IMR-90 (cell line): ENCODE measurements at regions not wholly inside any gene's neighbourhood (a gene's known extent, or its start where the extent isn't known, plus 50 kb on each side); places are given as distances from the start of the nearest gene placed in this dataset.

Source experiments
- ATAC-seq: fragments of 200-7000 bp; cut with Tn5 transposase; 2 replicates; pipeline ENCODE4 v1.9.1; 2020; ENCODE audit warnings: low read depth, mild to moderate bottlenecking, moderate library complexity
- BruUV-seq: library from RNA; stranded (reverse); fragments of 400-500 nt; replicated peaks from 2 replicates; lab custom pipeline; 2021; lab: Mats Ljungman, UMichigan
- CTCF ChIA-PET: fragments of 300-600 bp; formaldehyde crosslinking; extraction: SDS; loops from one replicate; lab custom pipeline; 2021; ENCODE audit warnings: antibody characterized with exemption; lab: Yijun Ruan, JAX
- POLR2A ChIA-PET: fragments of 300-600 bp; sonication (Branson Sonifier 250); formaldehyde crosslinking; loops from one replicate; lab custom pipeline; 2022; ENCODE audit warnings: antibody characterized with exemption; ENCODE audit not compliant: unreplicated experiment; lab: Charles Lee
- DNase-seq: peaks from one replicate; pipeline ENCODE4 v3.0.0; 2013
- H2AFZ ChIP-seq: replicated peaks from 2 replicates; pipeline ENCODE3; 2013; ENCODE audit warnings: low read length, mild to moderate bottlenecking; ENCODE audit not compliant: poor library complexity
- H2AK5ac ChIP-seq: 2 replicates; pipeline ENCODE4 v1.6.1; 2013; ENCODE audit warnings: low read depth, low read length, inconsistent platforms
- H2AK9ac ChIP-seq: replicated peaks from 2 replicates; pipeline ENCODE3; 2013; ENCODE audit warnings: mild to moderate bottlenecking, low read depth, low read length, moderate library complexity; ENCODE audit not compliant: poor library complexity
- H2BK120ac ChIP-seq: 2 replicates; pipeline ENCODE4 v1.6.1; 2013; ENCODE audit warnings: low read depth, low read length, inconsistent platforms
- H2BK15ac ChIP-seq: 3 replicates; pipeline ENCODE4 v1.6.1; 2013; ENCODE audit warnings: low read depth, low read length, inconsistent platforms
- H2BK20ac ChIP-seq: 2 replicates; pipeline ENCODE4 v1.6.1; 2013; ENCODE audit warnings: low read depth, mild to moderate bottlenecking, inconsistent platforms, low read length, moderate library complexity
- H2BK5ac ChIP-seq: 2 replicates; pipeline ENCODE4 v1.6.1; 2013; ENCODE audit warnings: mild to moderate bottlenecking, low read depth, low read length, inconsistent platforms; ENCODE audit not compliant: poor library complexity, severe bottlenecking
- H3K14ac ChIP-seq: replicated peaks from 2 replicates; pipeline ENCODE4 v1.6.1; 2013; ENCODE audit warnings: low read depth, low read length, inconsistent platforms
- H3K18ac ChIP-seq: 2 replicates; pipeline ENCODE4 v1.6.1; 2013; ENCODE audit warnings: low read depth, low read length, control low read depth
- H3K23ac ChIP-seq: 2 replicates; pipeline ENCODE4 v1.6.1; 2013; ENCODE audit warnings: low read depth, low read length, inconsistent platforms
- H3K27ac ChIP-seq: 2 replicates; pipeline ENCODE4 v1.5.1; 2013; ENCODE audit warnings: mild to moderate bottlenecking, control low read depth, low read length; ENCODE audit not compliant: insufficient read depth
- H3K27me3 ChIP-seq: 2 replicates; pipeline ENCODE4 v1.6.1; 2013; ENCODE audit warnings: low read length; ENCODE audit not compliant: control insufficient read depth, insufficient read depth
- H3K36me3 ChIP-seq: 2 replicates; pipeline ENCODE4 v1.6.1; 2013; ENCODE audit warnings: low read length, mixed read lengths; ENCODE audit not compliant: control insufficient read depth, insufficient read depth
- H3K4ac ChIP-seq: 2 replicates; pipeline ENCODE4 v1.6.1; 2013; ENCODE audit warnings: low read depth, low read length, inconsistent platforms
- H3K4me1 ChIP-seq: 2 replicates; pipeline ENCODE4 v1.6.1; 2013; ENCODE audit warnings: low read length, mixed read lengths; ENCODE audit not compliant: control insufficient read depth, insufficient read depth
- H3K4me2 ChIP-seq: 2 replicates; pipeline ENCODE4 v1.6.1; 2013; ENCODE audit warnings: low read depth, mild to moderate bottlenecking, control low read depth, low read length, moderate library complexity
- H3K4me3 ChIP-seq: 2 replicates; pipeline ENCODE4 v1.5.1; 2013; ENCODE audit warnings: low read depth, mild to moderate bottlenecking, control low read depth, low read length, moderate library complexity; ENCODE audit not compliant: insufficient read depth
- H3K56ac ChIP-seq: 2 replicates; pipeline ENCODE4 v1.6.1; 2013; ENCODE audit warnings: low read length, inconsistent platforms; ENCODE audit not compliant: insufficient read depth; ENCODE audit errors: extremely low read depth
- H3K79me1 ChIP-seq, 2 experiments: 2 replicates each; pipeline ENCODE4 v1.6.1; 2013; ENCODE audit warnings: low read length in 2 of 2, inconsistent platforms in 1 of 2, low read depth in 1 of 2
- H3K9ac ChIP-seq: 2 replicates; pipeline ENCODE4 v1.6.1; 2013; ENCODE audit warnings: low read depth, low read length, control low read depth
- H3K9me1 ChIP-seq: 2 replicates; pipeline ENCODE4 v1.6.1; 2013; ENCODE audit warnings: low read length, inconsistent platforms; ENCODE audit not compliant: insufficient read depth
- H3K9me3 ChIP-seq: 2 replicates; pipeline ENCODE4 v1.6.1; 2013; ENCODE audit warnings: low read length; ENCODE audit not compliant: control insufficient read depth, insufficient read depth
- H4K20me1 ChIP-seq: 2 replicates; pipeline ENCODE4 v1.6.1; 2013; ENCODE audit warnings: low read length, inconsistent platforms; ENCODE audit not compliant: insufficient read depth
- H4K5ac ChIP-seq: 2 replicates; pipeline ENCODE4 v1.6.1; 2013; ENCODE audit warnings: mild to moderate bottlenecking, low read depth, low read length, control low read depth
- H4K8ac ChIP-seq, 2 experiments: 2 replicates each; pipeline ENCODE4 v1.6.1; 2013; ENCODE audit warnings: low read depth in 2 of 2, low read length in 2 of 2, control low read depth in 1 of 2, inconsistent platforms in 1 of 2
- H4K91ac ChIP-seq: 2 replicates; pipeline ENCODE4 v1.6.1; 2013; ENCODE audit warnings: low read depth, low read length, inconsistent platforms; ENCODE audit not compliant: insufficient read depth
- BHLHE40 ChIP-seq: fragments of 150-350 bp; IDR thresholded peaks from 2 replicates; pipeline ENCODE4 v1.6.1; 2016; ENCODE audit warnings: mild to moderate bottlenecking, low read depth, low read length
- CEBPB ChIP-seq: IDR thresholded peaks from 2 replicates; pipeline ENCODE4 v1.6.1; 2012; ENCODE audit warnings: low read depth, low read length, improper control_type of control experiment
- CHD1 ChIP-seq: IDR thresholded peaks from 2 replicates; pipeline ENCODE4 v1.6.1; 2012; ENCODE audit warnings: low read depth, low read length, improper control_type of control experiment
- FOS ChIP-seq: fragments of 150-350 bp; IDR thresholded peaks from 2 replicates; pipeline ENCODE4 v1.6.1; 2016; ENCODE audit warnings: low read depth, low read length
- MAFK ChIP-seq: IDR thresholded peaks from 2 replicates; pipeline ENCODE4 v1.6.1; 2012; ENCODE audit warnings: low read depth, low read length, improper control_type of control experiment
- MAZ ChIP-seq: IDR thresholded peaks from 2 replicates; pipeline ENCODE4 v1.6.1; 2012; ENCODE audit warnings: low read depth, mild to moderate bottlenecking, low read length, improper control_type of control experiment, moderate library complexity, borderline replicate concordance
- MXI1 ChIP-seq: IDR thresholded peaks from 2 replicates; pipeline ENCODE4 v1.6.1; 2012; ENCODE audit warnings: low read depth, mild to moderate bottlenecking, low read length, moderate library complexity, borderline replicate concordance
- NFE2L2 ChIP-seq: fragments of 150-350 bp; IDR thresholded peaks from 2 replicates; pipeline ENCODE4 v1.6.1; 2016; ENCODE audit warnings: low read depth, mild to moderate bottlenecking, low read length
- POLR2A ChIP-seq: IDR thresholded peaks from 2 replicates; pipeline ENCODE4 v1.6.1; 2012; ENCODE audit warnings: mild to moderate bottlenecking, low read depth, low read length
- RAD21 ChIP-seq: IDR thresholded peaks from 2 replicates; pipeline ENCODE4 v1.6.1; 2012; ENCODE audit warnings: low read length, improper control_type of control experiment
- RCOR1 ChIP-seq: IDR thresholded peaks from 2 replicates; pipeline ENCODE4 v1.6.1; 2012; ENCODE audit warnings: mild to moderate bottlenecking, low read length, improper control_type of control experiment; ENCODE audit not compliant: insufficient replicate concordance
- RFX5 ChIP-seq: IDR thresholded peaks from 2 replicates; pipeline ENCODE4 v1.8.0; 2012; ENCODE audit warnings: low read depth, mild to moderate bottlenecking, low read length, moderate library complexity
- SMC3 ChIP-seq: fragments of 150-350 bp; IDR thresholded peaks from 2 replicates; pipeline ENCODE4 v1.6.1; 2016; ENCODE audit warnings: low read depth, mild to moderate bottlenecking, antibody characterized with exemption, low read length, moderate library complexity
- WGBS, 2 experiments: methylation state at CpG; one replicate each; pipeline versions ENCODE4 v1.1.5 to v1.1.7; 2013; ENCODE audit warnings: missing lambda C conversion rate in 2 of 2; ENCODE audit not compliant: insufficient read length in 1 of 2; ENCODE audit errors: extremely low coverage in 2 of 2; 5-methylcytosine and 5-hydroxymethylcytosine counted together
- dilution Hi-C: fragments of 300-500 bp; cut with HindIII; formaldehyde crosslinking; loops from one replicate; pipeline ENCODE4 v1.14.3; 2018; ENCODE audit warnings: low sequenced_read_pairs; ENCODE audit not compliant: unreplicated experiment
- in situ Hi-C: fragments of 300-500 bp; cut with MboI; formaldehyde crosslinking; loops from 3 replicates; pipeline ENCODE4 v1.14.3; 2019; ENCODE audit warnings: low sequenced_read_pairs, inconsistent platforms, mixed read lengths
- intact Hi-C: fragments of 100-400 bp; cut with micrococcal nuclease; formaldehyde crosslinking; loops from 2 replicates; pipeline ENCODE4 v1.10.0; 2022
- TF ChIP-seq, protein P1 (sequence below): fragments of 150-350 bp; IDR thresholded peaks from 2 replicates; pipeline ENCODE4 v1.6.1; 2017; ENCODE audit warnings: mild to moderate bottlenecking, antibody characterized with exemption, low read length, low read depth
- TF ChIP-seq, protein P2 (sequence below): conservative IDR thresholded peaks from 2 replicates; pipeline ENCODE4 v1.5.1; 2012; ENCODE audit warnings: mild to moderate bottlenecking, low read depth, low read length, improper control_type of control experiment
- TF ChIP-seq, protein P3 (sequence below): fragments of 150-350 bp; IDR thresholded peaks from 2 replicates; pipeline ENCODE4 v1.6.1; 2016; ENCODE audit warnings: low read depth, mild to moderate bottlenecking, low read length, moderate library complexity, borderline replicate concordance

DNA sequence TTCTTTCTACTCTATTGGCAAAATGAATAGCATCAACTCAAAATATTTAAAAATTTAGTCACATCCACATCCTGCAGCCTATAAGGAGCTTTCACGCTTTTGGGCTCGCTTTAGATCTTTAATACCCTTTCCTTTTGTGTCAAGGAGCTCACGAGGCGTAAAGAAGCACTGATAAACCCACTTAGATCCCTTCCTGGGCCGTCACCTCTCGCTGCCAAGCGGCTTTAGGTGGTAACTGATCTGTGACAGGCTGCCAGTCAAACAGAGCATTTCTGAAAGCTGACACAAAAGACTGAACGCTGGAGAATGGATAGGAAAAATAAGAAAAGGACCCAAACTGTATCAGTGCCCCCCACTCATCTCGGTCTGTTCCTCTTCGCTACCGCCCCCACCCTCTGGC is 385.7 kb upstream of the MMS22L start:
- ATAC-seq = no peak
- peak overlapping the region in 1 of 2 experiments; percentile 63; a peak in 1 of 4 replicates for H4K8ac ChIP-seq
- no peaks in the 10 kb centered on the region for H3K9me3 ChIP-seq
- ChIA-PET POLR2A (no interaction called here), CTCF (interaction anchor here (1.0 kb wide), 1 partner anchor 10 kb away, joined by 4 read pairs; no protein-coding TSS in a partner anchor)
- H3K9ac ChIP-seq = no peak overlapping the region
- TF ChIP-seq NFE2L2 (no peak), MAFK (no peak), BHLHE40 (no peak), MXI1 (no peak), SMC3 (no peak), MAZ (no peak), FOS (no peak), CHD1 (no peak), CEBPB (no peak), POLR2A (no peak), RCOR1 (no peak), RAD21 (no peak), RFX5 (no peak)
- TF ChIP-seq, protein P1, sequence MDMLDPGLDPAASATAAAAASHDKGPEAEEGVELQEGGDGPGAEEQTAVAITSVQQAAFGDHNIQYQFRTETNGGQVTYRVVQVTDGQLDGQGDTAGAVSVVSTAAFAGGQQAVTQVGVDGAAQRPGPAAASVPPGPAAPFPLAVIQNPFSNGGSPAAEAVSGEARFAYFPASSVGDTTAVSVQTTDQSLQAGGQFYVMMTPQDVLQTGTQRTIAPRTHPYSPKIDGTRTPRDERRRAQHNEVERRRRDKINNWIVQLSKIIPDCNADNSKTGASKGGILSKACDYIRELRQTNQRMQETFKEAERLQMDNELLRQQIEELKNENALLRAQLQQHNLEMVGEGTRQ = no peak
- TF ChIP-seq, protein P2, sequence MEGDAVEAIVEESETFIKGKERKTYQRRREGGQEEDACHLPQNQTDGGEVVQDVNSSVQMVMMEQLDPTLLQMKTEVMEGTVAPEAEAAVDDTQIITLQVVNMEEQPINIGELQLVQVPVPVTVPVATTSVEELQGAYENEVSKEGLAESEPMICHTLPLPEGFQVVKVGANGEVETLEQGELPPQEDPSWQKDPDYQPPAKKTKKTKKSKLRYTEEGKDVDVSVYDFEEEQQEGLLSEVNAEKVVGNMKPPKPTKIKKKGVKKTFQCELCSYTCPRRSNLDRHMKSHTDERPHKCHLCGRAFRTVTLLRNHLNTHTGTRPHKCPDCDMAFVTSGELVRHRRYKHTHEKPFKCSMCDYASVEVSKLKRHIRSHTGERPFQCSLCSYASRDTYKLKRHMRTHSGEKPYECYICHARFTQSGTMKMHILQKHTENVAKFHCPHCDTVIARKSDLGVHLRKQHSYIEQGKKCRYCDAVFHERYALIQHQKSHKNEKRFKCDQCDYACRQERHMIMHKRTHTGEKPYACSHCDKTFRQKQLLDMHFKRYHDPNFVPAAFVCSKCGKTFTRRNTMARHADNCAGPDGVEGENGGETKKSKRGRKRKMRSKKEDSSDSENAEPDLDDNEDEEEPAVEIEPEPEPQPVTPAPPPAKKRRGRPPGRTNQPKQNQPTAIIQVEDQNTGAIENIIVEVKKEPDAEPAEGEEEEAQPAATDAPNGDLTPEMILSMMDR = no peak
- TF ChIP-seq, protein P3, sequence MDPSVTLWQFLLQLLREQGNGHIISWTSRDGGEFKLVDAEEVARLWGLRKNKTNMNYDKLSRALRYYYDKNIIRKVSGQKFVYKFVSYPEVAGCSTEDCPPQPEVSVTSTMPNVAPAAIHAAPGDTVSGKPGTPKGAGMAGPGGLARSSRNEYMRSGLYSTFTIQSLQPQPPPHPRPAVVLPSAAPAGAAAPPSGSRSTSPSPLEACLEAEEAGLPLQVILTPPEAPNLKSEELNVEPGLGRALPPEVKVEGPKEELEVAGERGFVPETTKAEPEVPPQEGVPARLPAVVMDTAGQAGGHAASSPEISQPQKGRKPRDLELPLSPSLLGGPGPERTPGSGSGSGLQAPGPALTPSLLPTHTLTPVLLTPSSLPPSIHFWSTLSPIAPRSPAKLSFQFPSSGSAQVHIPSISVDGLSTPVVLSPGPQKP = no peak
- H4K91ac ChIP-seq = no peak overlapping the region
- H3K4me3 ChIP-seq = no peak overlapping the region; the same call in 1 of the 2 replicates
- H4K5ac ChIP-seq = no peak overlapping the region
- H2BK20ac ChIP-seq = peak overlapping the region; percentile 42; the same call in 1 of the 2 replicates
- peak overlapping the region; percentile 94 for H3K4me2 ChIP-seq
- no peak overlapping the region for H3K56ac ChIP-seq
- H3K14ac ChIP-seq = no peak overlapping the region
- intact Hi-C loops (no loop called here), dilution Hi-C loops (no loop called here), in situ Hi-C loops (no loop called here)
- peak overlapping the region; percentile 57; the same call in 1 of the 2 replicates for H2BK120ac ChIP-seq
- H2BK15ac ChIP-seq = no peak overlapping the region
- no CpG with 5 or more reads among the region's 11 CpGs for WGBS, 2 experiments
- no peaks in the 10 kb centered on the region for H3K9me1 ChIP-seq
- H3K36me3 ChIP-seq = no peaks in the 10 kb centered on the region
- H3K4ac ChIP-seq = peak overlapping the region; percentile 41; the same call in 1 of the 2 replicates
- H4K20me1 ChIP-seq = no peaks in the 10 kb centered on the region
- DNase-seq = no peak
- no peak overlapping the region for H3K27ac ChIP-seq
- H2AK5ac ChIP-seq = no peak overlapping the region
- peak overlapping the region; percentile 93 for H2AFZ ChIP-seq
- no peaks in the 10 kb centered on the region for H3K27me3 ChIP-seq
- H3K4me1 ChIP-seq = peaks cover 7% of the 10 kb centered on the region
- H3K79me1 ChIP-seq = no peaks in the 10 kb centered on the region
- peak overlapping the region; percentile 68; the same call in 1 of the 2 replicates for H3K23ac ChIP-seq
- no peak overlapping the region for H2AK9ac ChIP-seq
- H2BK5ac ChIP-seq = no peak overlapping the region
- no TSS peak for BruUV-seq
- H3K18ac ChIP-seq = no peak overlapping the region
